Naive B cell (primary cell): ENCODE measurements at regions not wholly inside any gene's neighbourhood (a gene's known extent, or its start where the extent isn't known, plus 50 kb on each side); places are given as distances from the start of the nearest gene placed in this dataset.

Experiments
- ATAC-seq, 2 donors: fragments of 150-1000 bp; cut with Tn5 transposase; 2 replicates each; pipeline ENCODE4 v1.10.0; 2021; ENCODE audit warnings: low read depth in 2 of 2, mild to moderate bottlenecking in 2 of 2, moderate library complexity in 2 of 2
- DNase-seq: peaks from one replicate; pipeline ENCODE4 v3.0.0; 2022
- H3K27ac Mint-ChIP-seq, 6 donors: one replicate each; pipeline ENCODE4 v1.8.0; 2020 to 2022; ENCODE audit warnings: mild to moderate bottlenecking in 6 of 6, mixed read lengths in 6 of 6, moderate library complexity in 5 of 6, inconsistent platforms in 2 of 6
- H3K27me3 Mint-ChIP-seq, 3 donors: one replicate each; pipeline ENCODE4 v1.8.0; 2021 to 2022; ENCODE audit warnings: mixed read lengths in 3 of 3, mild to moderate bottlenecking in 1 of 3
- H3K36me3 Mint-ChIP-seq, 2 donors: one replicate each; pipeline ENCODE4 v1.8.0; 2020 to 2022; ENCODE audit warnings: mixed read lengths in 2 of 2, inconsistent platforms in 1 of 2, mild to moderate bottlenecking in 1 of 2
- H3K4me1 Mint-ChIP-seq, 3 donors: one replicate each; pipeline ENCODE4 v1.8.0; 2020 to 2022; ENCODE audit warnings: mixed read lengths in 3 of 3, inconsistent platforms in 1 of 3, mild to moderate bottlenecking in 1 of 3, moderate library complexity in 1 of 3
- H3K4me3 Mint-ChIP-seq, 8 donors: one replicate each; pipeline ENCODE4 v1.8.0; 2020 to 2022; ENCODE audit warnings: mild to moderate bottlenecking in 8 of 8, mixed read lengths in 8 of 8, moderate library complexity in 8 of 8, inconsistent platforms in 2 of 8
- H3K9me3 Mint-ChIP-seq, 7 donors: one replicate each; pipeline ENCODE4 v1.8.0; 2020 to 2022; ENCODE audit warnings: mixed read lengths in 7 of 7, mild to moderate bottlenecking in 5 of 7, inconsistent platforms in 2 of 7, moderate library complexity in 1 of 7

- DNase-seq (no peak), ATAC-seq (no peak)
- H3K9me3 Mint-ChIP-seq: peaks cover 0 to 6% (median 0%) of the 10 kb centered on the region in 7 donors
- H3K27ac Mint-ChIP-seq: no peak overlapping the region
- no peak overlapping the region for H3K4me3 Mint-ChIP-seq
- no peaks in the 10 kb centered on the region for H3K36me3 Mint-ChIP-seq
- peaks cover 3 to 43% (median 36%) of the 10 kb centered on the region in 3 donors for H3K27me3 Mint-ChIP-seq
- H3K4me1 Mint-ChIP-seq: no peaks in the 10 kb centered on the region
Observed at GRCh38 chr5:175813943-175814630, 57.3 kb upstream of the CPLX2 start.

- no peak for ATAC-seq
- Mint-ChIP-seq H3K9me3 (peaks cover 0 to 6% (median 0%) of the 10 kb centered on the region in 7 donors), H3K4me1 (no peaks in the 10 kb centered on the region)
Observed at GRCh38 chr5:175814691-175815090, 56.7 kb upstream of the CPLX2 start.

GRCh38 chr5:175815126-175815913 is 56.1 kb upstream of the CPLX2 start:
- DNase-seq: no peak
- H3K9me3 Mint-ChIP-seq: peaks cover 0 to 6% (median 0%) of the 10 kb centered on the region in 7 donors
- no peaks in the 10 kb centered on the region for H3K36me3 Mint-ChIP-seq
- no peak for ATAC-seq
- H3K27me3 Mint-ChIP-seq: peaks cover 9 to 45% (median 35%) of the 10 kb centered on the region in 3 donors
- H3K4me1 Mint-ChIP-seq: no peaks in the 10 kb centered on the region
- no peak overlapping the region for H3K27ac Mint-ChIP-seq
- no peak overlapping the region for H3K4me3 Mint-ChIP-seq

More at GRCh38 chr5:175814691-175815090, 56.7 kb upstream of the CPLX2 start:
- H3K27ac Mint-ChIP-seq: no peak overlapping the region
- peaks cover 8 to 46% (median 36%) of the 10 kb centered on the region in 3 donors for H3K27me3 Mint-ChIP-seq
- no peaks in the 10 kb centered on the region for H3K36me3 Mint-ChIP-seq
- no peak for DNase-seq
- H3K4me3 Mint-ChIP-seq: no peak overlapping the region

GRCh38 chr5:175816348-175816747 is 55.0 kb upstream of the CPLX2 start:
- Mint-ChIP-seq H3K4me1 (no peaks in the 10 kb centered on the region), H3K27ac (no peak overlapping the region), H3K4me3 (no peak overlapping the region), H3K9me3 (peaks cover 0 to 6% (median 0%) of the 10 kb centered on the region in 7 donors), H3K36me3 (no peaks in the 10 kb centered on the region), H3K27me3 (peaks cover 9 to 49% (median 46%) of the 10 kb centered on the region in 3 donors)
- DNase-seq (no peak), ATAC-seq (no peak)

- Mint-ChIP-seq H3K4me1 (no peaks in the 10 kb centered on the region), H3K9me3 (peaks cover 0 to 6% (median 0%) of the 10 kb centered on the region in 7 donors), H3K4me3 (no peak overlapping the region), H3K36me3 (peaks cover 0 to 3% of the 10 kb centered on the region in 2 donors), H3K27ac (no peak overlapping the region), H3K27me3 (peaks cover 22 to 60% (median 51%) of the 10 kb centered on the region in 3 donors)
- no peak for ATAC-seq
- DNase-seq: no peak
Observed at GRCh38 chr5:175819090-175819425, 52.3 kb upstream of the CPLX2 start.

GRCh38 chr5:175820230-175820629 is 51.1 kb upstream of the CPLX2 start:
- Mint-ChIP-seq H3K36me3 (peaks cover 0 to 3% of the 10 kb centered on the region in 2 donors), H3K9me3 (peaks cover 0 to 5% (median 0%) of the 10 kb centered on the region in 7 donors), H3K27me3 (peaks cover 22 to 60% (median 53%) of the 10 kb centered on the region in 3 donors), H3K27ac (no peak overlapping the region), H3K4me1 (no peaks in the 10 kb centered on the region), H3K4me3 (no peak overlapping the region)
- ATAC-seq: no peak
- DNase-seq: no peak
